Colonic mucosa (tissue), 4 donors: ENCODE measurements at regions not wholly inside any gene's neighbourhood (a gene's known extent, or its start where the extent isn't known, plus 50 kb on each side); places are given as distances from the start of the nearest gene placed in this dataset.
"Not testable (repeated sequence)": the region's sequence is repeated elsewhere in the genome, so short reads cannot be mapped to it uniquely, and the experiment has no call there.

Experiments
- DNase-seq: peaks from one replicate; pipeline ENCODE4 v3.0.0-alpha.2; 2020
- H3K27ac ChIP-seq: fragments of 200-600 bp; one replicate; pipeline ENCODE4 v1.8.0; 2021
- H3K27me3 ChIP-seq: fragments of 200-600 bp; one replicate; pipeline ENCODE4 v1.8.0; 2021
- H3K36me3 ChIP-seq: fragments of 200-600 bp; one replicate; pipeline ENCODE4 v1.8.0; 2021
- H3K4me1 ChIP-seq: fragments of 200-600 bp; one replicate; pipeline ENCODE4 v1.8.0; 2021; ENCODE audit warnings: mild to moderate bottlenecking
- H3K4me3 ChIP-seq: fragments of 200-600 bp; one replicate; pipeline ENCODE4 v1.8.0; 2021
- H3K9ac ChIP-seq, 2 donors: one replicate each; pipeline ENCODE4 v1.7.0; 2013; ENCODE audit warnings: control low read depth in 2 of 2, low read depth in 2 of 2, low read length in 2 of 2
- H3K9me3 ChIP-seq: fragments of 200-600 bp; one replicate; pipeline ENCODE4 v1.8.0; 2021
- intact Hi-C: fragments of 100-400 bp; cut with DNase I; formaldehyde crosslinking; loops from one replicate; pipeline ENCODE4 v1.14.1; 2022
- TF ChIP-seq, protein P1 (sequence below): fragments of 200-600 bp; IDR thresholded peaks from one replicate; pipeline ENCODE4 v1.8.0; 2022; ENCODE audit warnings: antibody characterized with exemption, mild to moderate bottlenecking
- donor health status: healthy.
- donor health status: DM: no; HTN: no; CAD: no.
- donor health status: DM: no; HTN: no; CAD: no.

DNA sequence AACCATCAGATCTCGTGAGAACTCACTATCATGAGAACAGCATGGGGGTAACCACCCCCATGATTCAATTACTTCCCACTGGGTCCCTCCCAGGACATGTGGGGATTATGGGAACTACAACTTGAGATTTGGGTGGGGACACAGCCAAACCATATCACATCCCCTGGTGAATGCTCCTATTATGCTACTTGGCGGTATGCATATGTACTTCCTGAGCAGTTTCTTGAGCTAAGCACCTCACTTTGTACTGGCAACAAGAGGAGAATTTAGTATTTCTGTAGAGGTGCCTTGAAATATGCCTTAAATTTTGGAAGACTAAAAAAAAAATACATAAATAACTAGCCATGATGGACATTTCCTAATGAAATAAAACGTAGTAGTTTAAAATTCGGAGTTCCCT, 327.2 kb upstream of the CITED2 start:
- H3K9me3 ChIP-seq, result no peaks in the 10 kb centered on the region
- no peaks in the 10 kb centered on the region for H3K36me3 ChIP-seq
- H3K9ac ChIP-seq, result no peak overlapping the region
- intact Hi-C loops, result no loop called here
- H3K27me3 ChIP-seq, result no peaks in the 10 kb centered on the region
- H3K4me1 ChIP-seq, result peaks cover 3% of the 10 kb centered on the region
- H3K27ac ChIP-seq, result no peak overlapping the region
- DNase-seq, result no peak
- no peak overlapping the region for H3K4me3 ChIP-seq
- TF ChIP-seq, protein P1, sequence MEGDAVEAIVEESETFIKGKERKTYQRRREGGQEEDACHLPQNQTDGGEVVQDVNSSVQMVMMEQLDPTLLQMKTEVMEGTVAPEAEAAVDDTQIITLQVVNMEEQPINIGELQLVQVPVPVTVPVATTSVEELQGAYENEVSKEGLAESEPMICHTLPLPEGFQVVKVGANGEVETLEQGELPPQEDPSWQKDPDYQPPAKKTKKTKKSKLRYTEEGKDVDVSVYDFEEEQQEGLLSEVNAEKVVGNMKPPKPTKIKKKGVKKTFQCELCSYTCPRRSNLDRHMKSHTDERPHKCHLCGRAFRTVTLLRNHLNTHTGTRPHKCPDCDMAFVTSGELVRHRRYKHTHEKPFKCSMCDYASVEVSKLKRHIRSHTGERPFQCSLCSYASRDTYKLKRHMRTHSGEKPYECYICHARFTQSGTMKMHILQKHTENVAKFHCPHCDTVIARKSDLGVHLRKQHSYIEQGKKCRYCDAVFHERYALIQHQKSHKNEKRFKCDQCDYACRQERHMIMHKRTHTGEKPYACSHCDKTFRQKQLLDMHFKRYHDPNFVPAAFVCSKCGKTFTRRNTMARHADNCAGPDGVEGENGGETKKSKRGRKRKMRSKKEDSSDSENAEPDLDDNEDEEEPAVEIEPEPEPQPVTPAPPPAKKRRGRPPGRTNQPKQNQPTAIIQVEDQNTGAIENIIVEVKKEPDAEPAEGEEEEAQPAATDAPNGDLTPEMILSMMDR, result no peak

DNA sequence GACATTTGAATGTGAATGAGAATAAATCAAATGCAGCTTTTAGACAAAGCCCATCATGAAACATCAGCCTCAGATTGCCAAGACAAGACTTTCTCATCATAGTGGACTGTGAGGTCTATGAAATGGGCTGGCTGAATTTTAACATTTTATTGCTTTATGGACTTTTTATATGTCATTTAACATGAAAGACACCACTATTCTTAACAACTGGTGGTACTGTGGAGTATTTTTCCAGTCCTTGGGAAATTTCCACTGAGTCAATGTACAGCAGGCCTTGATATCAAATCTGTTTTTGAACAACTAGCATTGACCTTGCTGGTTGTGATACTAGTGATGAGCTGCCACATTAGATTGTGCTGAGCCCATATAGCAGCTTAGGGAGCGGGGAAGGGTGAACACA, 326.6 kb upstream of the CITED2 start:
- Histone ChIP-seq H3K4me3 (no peak overlapping the region), H3K9me3 (no peaks in the 10 kb centered on the region), H3K27ac (no peak overlapping the region), H3K36me3 (no peaks in the 10 kb centered on the region), H3K4me1 (peaks cover 3% of the 10 kb centered on the region), H3K9ac (no peak overlapping the region), H3K27me3 (no peaks in the 10 kb centered on the region)
- DNase-seq, result no peak
- intact Hi-C loops, result no loop called here
- TF ChIP-seq, protein P1, result no peak

DNA sequence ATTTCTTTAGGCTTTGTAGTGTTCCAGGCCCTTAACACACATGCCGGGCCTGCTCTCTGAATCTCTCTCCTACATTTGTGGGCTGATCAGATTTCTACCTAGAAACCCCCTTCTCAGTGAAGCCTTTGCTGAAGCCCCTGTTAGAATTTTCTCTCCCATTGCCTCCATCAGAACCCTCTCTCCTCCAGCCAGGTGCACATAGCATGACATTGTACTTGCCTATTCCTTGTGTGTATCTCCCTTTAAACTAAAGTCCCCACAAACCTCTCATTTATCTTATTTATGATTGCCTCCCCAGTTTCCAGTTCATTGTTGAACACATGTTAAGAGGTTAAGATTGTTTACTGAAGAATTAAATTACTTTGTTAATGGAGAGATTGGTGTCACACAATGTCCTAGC, 325.5 kb upstream of the CITED2 start:
- H3K4me3 ChIP-seq, result no peak overlapping the region
- H3K27me3 ChIP-seq, result no peaks in the 10 kb centered on the region
- TF ChIP-seq, protein P1, result no peak
- H3K9ac ChIP-seq, result no peak overlapping the region
- no peaks in the 10 kb centered on the region for H3K36me3 ChIP-seq
- intact Hi-C loops, result loop anchor here (5.0 kb wide), 1 partner anchor 43 kb away; no protein-coding TSS in a partner anchor
- DNase-seq, result no peak
- H3K9me3 ChIP-seq, result no peaks in the 10 kb centered on the region
- peaks cover 3% of the 10 kb centered on the region for H3K4me1 ChIP-seq
- no peak overlapping the region for H3K27ac ChIP-seq

DNA sequence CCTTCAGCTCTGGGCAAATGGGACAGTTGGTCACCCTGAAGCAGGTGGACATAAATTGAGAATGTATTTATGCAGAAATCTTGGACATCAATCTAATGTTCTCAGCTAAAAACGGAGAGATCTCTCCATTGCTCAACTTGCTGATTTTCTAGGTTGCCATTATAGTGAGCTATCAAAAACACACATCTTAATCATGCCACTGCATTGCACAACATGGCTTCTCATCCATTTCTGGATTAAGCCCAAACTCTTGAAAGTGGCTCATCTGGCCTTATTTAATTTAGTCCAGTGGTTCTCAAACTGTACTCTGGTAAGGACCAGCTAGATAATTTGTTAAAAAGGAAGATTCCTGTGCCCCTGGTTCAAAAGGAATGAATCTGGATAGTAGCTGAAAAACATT, 324.9 kb upstream of the CITED2 start:
- Histone ChIP-seq H3K4me3 (no peak overlapping the region), H3K9me3 (no peaks in the 10 kb centered on the region), H3K4me1 (peaks cover 3% of the 10 kb centered on the region), H3K27me3 (no peaks in the 10 kb centered on the region), H3K27ac (peak overlapping the region; percentile 45), H3K9ac (no peak overlapping the region), H3K36me3 (no peaks in the 10 kb centered on the region)
- TF ChIP-seq, protein P1, result no peak
- no peak for DNase-seq
- intact Hi-C loops, result loop anchor here (5.0 kb wide), 1 partner anchor 42 kb away; no protein-coding TSS in a partner anchor

DNA sequence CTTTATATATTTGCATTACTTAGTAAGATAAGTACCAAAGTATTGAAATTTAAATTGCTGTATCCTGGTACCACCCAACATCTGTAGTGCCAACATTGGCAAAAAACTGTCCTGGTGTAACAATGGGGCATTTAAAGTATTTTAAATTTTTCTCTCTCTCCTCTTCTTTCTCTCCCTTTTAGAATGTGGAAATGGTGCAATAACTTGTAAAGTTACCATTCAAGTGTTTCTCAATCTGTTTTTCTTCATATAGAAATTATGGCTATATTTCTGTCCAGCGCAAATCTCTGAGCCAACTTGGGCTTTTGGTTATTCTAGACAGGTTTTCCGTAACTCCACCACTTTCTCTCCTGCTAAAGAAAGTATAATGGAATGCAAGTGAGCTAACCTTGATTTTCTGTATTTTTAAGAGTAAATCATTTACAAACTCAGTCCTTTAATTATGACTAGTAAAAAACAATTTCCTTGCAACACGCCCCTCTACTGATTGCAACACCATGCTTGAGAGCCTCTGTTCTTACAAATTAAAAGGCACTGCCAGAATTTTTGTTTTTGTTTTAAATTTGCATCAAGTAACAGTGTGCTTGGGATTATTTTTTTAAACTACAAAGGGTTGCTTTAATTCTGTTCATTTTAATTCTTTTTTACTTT, 324.2 kb upstream of the CITED2 start:
- H3K9ac ChIP-seq, result no peak overlapping the region
- H3K36me3 ChIP-seq, result no peaks in the 10 kb centered on the region
- H3K4me3 ChIP-seq, result no peak overlapping the region
- intact Hi-C loops, result loop anchor here (5.0 kb wide), 1 partner anchor 41 kb away; no protein-coding TSS in a partner anchor
- DNase-seq, result peak; percentile 54
- H3K4me1 ChIP-seq, result peaks cover 3% of the 10 kb centered on the region
- peak overlapping the region; percentile 45 for H3K27ac ChIP-seq
- TF ChIP-seq, protein P1, result no peak
- no peaks in the 10 kb centered on the region for H3K9me3 ChIP-seq
- no peaks in the 10 kb centered on the region for H3K27me3 ChIP-seq

DNA sequence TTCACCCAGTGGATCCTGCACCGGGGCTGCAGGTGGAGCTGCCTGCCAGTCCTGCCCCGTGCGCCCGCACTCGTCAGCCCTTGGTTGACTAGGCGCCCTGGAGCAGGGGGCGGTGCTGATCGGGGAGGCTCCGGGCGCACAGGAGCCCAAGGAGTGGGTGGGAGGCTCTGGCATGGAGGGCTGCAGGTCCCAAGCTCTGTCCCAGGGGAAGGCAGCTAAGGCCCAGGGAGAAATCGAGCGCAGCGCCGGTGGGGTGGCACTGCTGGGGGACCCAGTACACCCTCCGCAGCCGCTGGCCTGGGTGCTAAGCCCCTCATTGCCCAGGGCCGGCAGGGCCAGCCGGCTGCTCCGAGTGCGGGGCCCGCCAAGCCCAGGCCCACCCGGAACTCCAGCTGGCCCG, 323.4 kb upstream of the CITED2 start:
- not testable (repeated sequence) for DNase-seq, H3K4me3 ChIP-seq
- intact Hi-C loops, result loop anchor here (5.0 kb wide), 1 partner anchor 41 kb away; no protein-coding TSS in a partner anchor

DNA sequence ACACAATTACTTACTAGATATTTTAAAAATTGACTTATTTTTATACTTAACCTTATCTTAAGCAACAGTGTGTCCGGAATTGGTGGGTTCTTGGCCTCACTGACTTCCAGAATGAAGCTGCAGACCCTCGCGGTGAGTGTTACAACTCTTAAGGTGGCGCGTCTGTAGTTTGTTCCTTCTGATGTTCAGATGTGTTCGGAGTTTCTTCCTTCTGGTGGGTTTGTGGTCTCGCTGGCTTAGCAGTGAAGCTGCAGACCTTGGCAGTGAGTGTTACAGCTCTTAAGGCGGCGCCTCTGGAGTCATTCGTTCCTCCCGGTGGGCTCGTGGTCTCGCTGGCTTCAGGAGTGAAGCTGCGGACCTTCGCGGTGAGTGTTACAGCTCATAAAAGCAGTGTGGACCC, 322.5 kb upstream of the CITED2 start:
- not testable (repeated sequence) for H3K4me1 ChIP-seq, H3K4me3 ChIP-seq, H3K27me3 ChIP-seq, H3K9me3 ChIP-seq, H3K9ac ChIP-seq, DNase-seq, H3K27ac ChIP-seq, H3K36me3 ChIP-seq
- intact Hi-C loops, result loop anchor here (5.0 kb wide), 1 partner anchor 40 kb away; no protein-coding TSS in a partner anchor

More for the DNA sequence above, 323.4 kb upstream of the CITED2 start:
- H3K9ac ChIP-seq, H3K27me3 ChIP-seq, H3K36me3 ChIP-seq, H3K9me3 ChIP-seq, H3K4me1 ChIP-seq: not testable (repeated sequence)
- H3K27ac ChIP-seq, result peak overlapping the region; percentile 45
